ENCODE measurements at regions not wholly inside any gene's neighbourhood (a gene's known extent, or its start where the extent isn't known, plus 50 kb on each side); places are given as distances from the start of the nearest gene placed in this dataset.

GRCh38 chr4:100087743-100088142 lies 102.5 kb downstream of the DDIT4L start:
- Histone ChIP-seq H3K9me3 (ENCODE audit: control extremely low read depth in 1 of 5, control insufficient read depth in 4 of 5, insufficient read depth in 2 of 5, low read depth in 1 of 5, low read length in 4 of 5) (no peaks in the 10 kb centered on the region), H3K27ac (ENCODE audit: insufficient read depth in 1 of 2, low read depth in 1 of 2, low read length in 2 of 2, poor library complexity in 1 of 2, severe bottlenecking in 2 of 2) (no peak overlapping the region), H3K27me3 (replicated peaks in 2 of 5; ENCODE audit: control insufficient read depth in 4 of 5, insufficient read depth in 5 of 5, low read length in 4 of 5) (no peaks in the 10 kb centered on the region), H3K4me3 (ENCODE audit: control insufficient read depth in 1 of 7, extremely low read depth in 1 of 7, insufficient read depth in 4 of 7, low read depth in 2 of 7, low read length in 6 of 7) (no peak overlapping the region), H3K36me3 (ENCODE audit: control insufficient read depth in 4 of 4, insufficient read depth in 4 of 4, low read length in 3 of 4) (no peaks in the 10 kb centered on the region), H3K4me1 (ENCODE audit: control extremely low read depth in 1 of 4, control insufficient read depth in 4 of 4, insufficient read depth in 4 of 4, low read length in 3 of 4) (no peaks in the 10 kb centered on the region)
- WGBS (ENCODE audit: insufficient coverage): 100% methylated on average over 2 of the region's 3 CpGs
- CTCF ChIA-PET: interaction anchor here (2.3 kb wide), 1 partner anchor 8 kb away, joined by 10 read pairs; no protein-coding TSS in a partner anchor
- no peak for DNase-seq
- POLR2A ChIA-PET: no interaction called here

- Histone ChIP-seq H3K27ac (ENCODE audit: insufficient read depth in 1 of 2, low read depth in 1 of 2, low read length in 2 of 2, poor library complexity in 1 of 2, severe bottlenecking in 2 of 2) (no peak overlapping the region), H3K4me3 (ENCODE audit: control insufficient read depth in 1 of 7, extremely low read depth in 1 of 7, insufficient read depth in 4 of 7, low read depth in 2 of 7, low read length in 6 of 7) (no peak overlapping the region), H3K36me3 (ENCODE audit: control insufficient read depth in 4 of 4, insufficient read depth in 4 of 4, low read length in 3 of 4) (no peaks in the 10 kb centered on the region), H3K4me1 (ENCODE audit: control extremely low read depth in 1 of 4, control insufficient read depth in 4 of 4, insufficient read depth in 4 of 4, low read length in 3 of 4) (no peaks in the 10 kb centered on the region), H3K9me3 (ENCODE audit: control extremely low read depth in 1 of 5, control insufficient read depth in 4 of 5, insufficient read depth in 2 of 5, low read depth in 1 of 5, low read length in 4 of 5) (no peaks in the 10 kb centered on the region), H3K27me3 (replicated peaks in 2 of 5; ENCODE audit: control insufficient read depth in 4 of 5, insufficient read depth in 5 of 5, low read length in 4 of 5) (no peaks in the 10 kb centered on the region)
- POLR2A ChIA-PET: no interaction called here
- no peak for DNase-seq
- CTCF ChIA-PET: interaction anchor here (2.3 kb wide), 1 partner anchor 9 kb away, joined by 10 read pairs; no protein-coding TSS in a partner anchor
- whole genome bisulfite sequencing (ENCODE audit: insufficient coverage): 98% methylated on average over 6 of the region's 6 CpGs
Observed at GRCh38 chr4:100086766-100087431, 103.4 kb downstream of the DDIT4L start.

- no peaks in the 10 kb centered on the region for H3K4me1 ChIP-seq (ENCODE audit: control extremely low read depth in 1 of 4, control insufficient read depth in 4 of 4, insufficient read depth in 4 of 4, low read length in 3 of 4)
- no peaks in the 10 kb centered on the region for H3K36me3 ChIP-seq (ENCODE audit: control insufficient read depth in 4 of 4, insufficient read depth in 4 of 4, low read length in 3 of 4)
- no peak for DNase-seq
- WGBS (ENCODE audit: insufficient coverage): 100% methylated on average over 1 of the region's 1 CpG
- H3K27ac ChIP-seq (ENCODE audit: insufficient read depth in 1 of 2, low read depth in 1 of 2, low read length in 2 of 2, poor library complexity in 1 of 2, severe bottlenecking in 2 of 2): no peak overlapping the region
- ChIA-PET CTCF (no interaction called here), POLR2A (no interaction called here)
- no peak overlapping the region for H3K4me3 ChIP-seq (ENCODE audit: control insufficient read depth in 1 of 7, extremely low read depth in 1 of 7, insufficient read depth in 4 of 7, low read depth in 2 of 7, low read length in 6 of 7)
- no peaks in the 10 kb centered on the region for H3K27me3 ChIP-seq (replicated peaks in 2 of 5; ENCODE audit: control insufficient read depth in 4 of 5, insufficient read depth in 5 of 5, low read length in 4 of 5)
- no peaks in the 10 kb centered on the region for H3K9me3 ChIP-seq (ENCODE audit: control extremely low read depth in 1 of 5, control insufficient read depth in 4 of 5, insufficient read depth in 2 of 5, low read depth in 1 of 5, low read length in 4 of 5)
Observed at GRCh38 chr4:100084892-100085291, 105.4 kb downstream of the DDIT4L start.

- Histone ChIP-seq H3K27me3 (replicated peaks in 2 of 5; ENCODE audit: control insufficient read depth in 4 of 5, insufficient read depth in 5 of 5, low read length in 4 of 5) (no peaks in the 10 kb centered on the region), H3K4me3 (ENCODE audit: control insufficient read depth in 1 of 7, extremely low read depth in 1 of 7, insufficient read depth in 4 of 7, low read depth in 2 of 7, low read length in 6 of 7) (no peak overlapping the region), H3K27ac (ENCODE audit: insufficient read depth in 1 of 2, low read depth in 1 of 2, low read length in 2 of 2, poor library complexity in 1 of 2, severe bottlenecking in 2 of 2) (no peak overlapping the region), H3K36me3 (ENCODE audit: control insufficient read depth in 4 of 4, insufficient read depth in 4 of 4, low read length in 3 of 4) (no peaks in the 10 kb centered on the region), H3K9me3 (ENCODE audit: control extremely low read depth in 1 of 5, control insufficient read depth in 4 of 5, insufficient read depth in 2 of 5, low read depth in 1 of 5, low read length in 4 of 5) (no peaks in the 10 kb centered on the region), H3K4me1 (ENCODE audit: control extremely low read depth in 1 of 4, control insufficient read depth in 4 of 4, insufficient read depth in 4 of 4, low read length in 3 of 4) (no peaks in the 10 kb centered on the region)
- no peak for DNase-seq
- POLR2A ChIA-PET: no interaction called here
- CTCF ChIA-PET: interaction anchor here (1.2 kb wide), 1 partner anchor 11 kb away, joined by 3 read pairs; no protein-coding TSS in a partner anchor
Observed at GRCh38 chr4:100083289-100083688, 107.0 kb downstream of the DDIT4L start.

GRCh38 chr4:100082852-100083251 lies 107.4 kb downstream of the DDIT4L start:
- ChIA-PET POLR2A (no interaction called here), CTCF (interaction anchor here (1.2 kb wide), 1 partner anchor 11 kb away, joined by 3 read pairs; no protein-coding TSS in a partner anchor)
- WGBS (ENCODE audit: insufficient coverage): no CpG with 5 or more reads among the region's 1 CpG
- Histone ChIP-seq H3K9me3 (ENCODE audit: control extremely low read depth in 1 of 5, control insufficient read depth in 4 of 5, insufficient read depth in 2 of 5, low read depth in 1 of 5, low read length in 4 of 5) (no peaks in the 10 kb centered on the region), H3K27ac (ENCODE audit: insufficient read depth in 1 of 2, low read depth in 1 of 2, low read length in 2 of 2, poor library complexity in 1 of 2, severe bottlenecking in 2 of 2) (no peak overlapping the region), H3K27me3 (replicated peaks in 2 of 5; ENCODE audit: control insufficient read depth in 4 of 5, insufficient read depth in 5 of 5, low read length in 4 of 5) (no peaks in the 10 kb centered on the region), H3K36me3 (ENCODE audit: control insufficient read depth in 4 of 4, insufficient read depth in 4 of 4, low read length in 3 of 4) (no peaks in the 10 kb centered on the region), H3K4me3 (ENCODE audit: control insufficient read depth in 1 of 7, extremely low read depth in 1 of 7, insufficient read depth in 4 of 7, low read depth in 2 of 7, low read length in 6 of 7) (no peak overlapping the region), H3K4me1 (ENCODE audit: control extremely low read depth in 1 of 4, control insufficient read depth in 4 of 4, insufficient read depth in 4 of 4, low read length in 3 of 4) (no peaks in the 10 kb centered on the region)
- DNase-seq: no peak

- Histone ChIP-seq H3K36me3 (ENCODE audit: control insufficient read depth in 4 of 4, insufficient read depth in 4 of 4, low read length in 3 of 4) (no peaks in the 10 kb centered on the region), H3K9me3 (ENCODE audit: control extremely low read depth in 1 of 5, control insufficient read depth in 4 of 5, insufficient read depth in 2 of 5, low read depth in 1 of 5, low read length in 4 of 5) (no peaks in the 10 kb centered on the region), H3K4me3 (ENCODE audit: control insufficient read depth in 1 of 7, extremely low read depth in 1 of 7, insufficient read depth in 4 of 7, low read depth in 2 of 7, low read length in 6 of 7) (no peak overlapping the region), H3K4me1 (ENCODE audit: control extremely low read depth in 1 of 4, control insufficient read depth in 4 of 4, insufficient read depth in 4 of 4, low read length in 3 of 4) (no peaks in the 10 kb centered on the region), H3K27ac (ENCODE audit: insufficient read depth in 1 of 2, low read depth in 1 of 2, low read length in 2 of 2, poor library complexity in 1 of 2, severe bottlenecking in 2 of 2) (no peak overlapping the region), H3K27me3 (replicated peaks in 2 of 5; ENCODE audit: control insufficient read depth in 4 of 5, insufficient read depth in 5 of 5, low read length in 4 of 5) (no peaks in the 10 kb centered on the region)
- DNase-seq: no peak
- POLR2A ChIA-PET: no interaction called here
- 100% methylated on average over 1 of the region's 1 CpG for WGBS (ENCODE audit: insufficient coverage)
- CTCF ChIA-PET: interaction anchor here (1.2 kb wide), 1 partner anchor 15 kb away, joined by 5 read pairs; no protein-coding TSS in a partner anchor
Observed at GRCh38 chr4:100081491-100081890, 108.8 kb downstream of the DDIT4L start.

GRCh38 chr4:100079264-100079663 lies 111.0 kb downstream of the DDIT4L start:
- Histone ChIP-seq H3K4me1 (ENCODE audit: control extremely low read depth in 1 of 4, control insufficient read depth in 4 of 4, insufficient read depth in 4 of 4, low read length in 3 of 4) (no peaks in the 10 kb centered on the region), H3K36me3 (ENCODE audit: control insufficient read depth in 4 of 4, insufficient read depth in 4 of 4, low read length in 3 of 4) (no peaks in the 10 kb centered on the region), H3K27me3 (replicated peaks in 2 of 5; ENCODE audit: control insufficient read depth in 4 of 5, insufficient read depth in 5 of 5, low read length in 4 of 5) (no peaks in the 10 kb centered on the region), H3K9me3 (ENCODE audit: control extremely low read depth in 1 of 5, control insufficient read depth in 4 of 5, insufficient read depth in 2 of 5, low read depth in 1 of 5, low read length in 4 of 5) (no peaks in the 10 kb centered on the region), H3K27ac (ENCODE audit: insufficient read depth in 1 of 2, low read depth in 1 of 2, low read length in 2 of 2, poor library complexity in 1 of 2, severe bottlenecking in 2 of 2) (no peak overlapping the region), H3K4me3 (ENCODE audit: control insufficient read depth in 1 of 7, extremely low read depth in 1 of 7, insufficient read depth in 4 of 7, low read depth in 2 of 7, low read length in 6 of 7) (no peak overlapping the region)
- WGBS (ENCODE audit: insufficient coverage): 95% methylated on average over 2 of the region's 3 CpGs
- POLR2A ChIA-PET: no interaction called here
- DNase-seq: no peak
- CTCF ChIA-PET: interaction anchor here (0.6 to 1.2 kb wide), 2 partner anchors 14 to 1599 kb away, joined by 4 read pairs; no protein-coding TSS in a partner anchor
